Hematopoietic multipotent progenitor cell treated with erythropoietin and hydrocortisone succinate and interleukin-3 and kit ligand, for 4 days (in vitro differentiated cells): ENCODE measurements at regions not wholly inside any gene's neighbourhood (a gene's known extent, or its start where the extent isn't known, plus 50 kb on each side); places are given as distances from the start of the nearest gene placed in this dataset.

Experiments used
- DNase-seq: peaks from one replicate; pipeline ENCODE4 v3.0.0-alpha.2; 2015

DNA sequence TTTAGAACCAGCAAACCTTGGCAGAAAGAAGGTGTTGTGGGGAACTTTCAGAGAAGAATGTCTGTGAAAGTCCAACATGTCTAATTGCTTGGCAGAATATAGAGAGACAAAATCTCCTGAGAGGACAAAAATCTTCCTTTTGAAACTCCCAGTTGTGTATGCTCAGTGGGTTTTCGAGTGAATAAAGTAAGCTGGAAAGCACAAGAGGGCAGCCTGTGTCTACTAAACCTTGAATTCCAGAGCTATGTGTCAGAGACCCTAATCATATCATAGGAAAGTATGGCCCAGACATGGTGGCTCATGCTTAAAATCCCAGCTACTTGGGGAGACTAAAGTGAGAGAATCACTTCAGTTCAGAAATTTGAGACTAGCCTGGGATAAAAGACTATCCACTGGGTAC is 661.2 kb downstream of the SLC16A7 start:
- no peak for DNase-seq

DNA sequence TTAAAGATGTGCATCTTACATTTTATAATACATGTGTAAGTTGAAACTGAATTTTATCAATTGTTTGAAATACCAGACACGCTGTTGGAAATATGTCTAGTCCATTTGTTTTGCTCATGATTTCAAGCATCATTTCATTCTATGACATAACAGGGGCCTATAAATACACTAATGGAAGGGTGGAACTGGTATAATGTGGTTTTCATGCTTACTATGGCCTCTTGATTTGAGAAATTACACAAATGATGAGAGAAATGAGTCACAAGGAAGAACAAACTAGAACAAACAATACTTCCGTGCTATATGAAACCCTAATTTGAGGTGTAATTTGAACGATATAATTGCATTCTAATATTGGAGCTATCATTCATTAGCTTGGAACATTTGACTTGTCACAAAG is 663.4 kb downstream of the SLC16A7 start:
- DNase-seq: no peak

DNA sequence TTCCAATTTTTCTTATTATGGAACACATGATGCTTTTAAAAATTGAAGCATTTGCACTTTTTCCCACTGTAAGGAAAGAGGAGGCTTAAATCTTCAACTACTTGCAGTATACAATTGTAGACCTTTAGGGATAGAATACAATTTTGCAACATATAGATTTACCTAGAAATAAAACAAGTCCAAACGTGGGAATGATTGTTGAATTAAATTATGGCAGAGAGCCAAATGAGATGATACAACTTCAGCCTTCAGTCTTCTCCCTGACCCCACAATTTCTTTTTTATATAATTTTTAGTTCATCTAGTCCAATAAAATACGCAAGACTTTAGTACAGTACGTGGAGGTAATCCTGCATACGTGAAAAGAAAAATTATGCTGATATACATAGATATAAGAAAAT is 666.5 kb downstream of the SLC16A7 start:
- no peak for DNase-seq

DNA sequence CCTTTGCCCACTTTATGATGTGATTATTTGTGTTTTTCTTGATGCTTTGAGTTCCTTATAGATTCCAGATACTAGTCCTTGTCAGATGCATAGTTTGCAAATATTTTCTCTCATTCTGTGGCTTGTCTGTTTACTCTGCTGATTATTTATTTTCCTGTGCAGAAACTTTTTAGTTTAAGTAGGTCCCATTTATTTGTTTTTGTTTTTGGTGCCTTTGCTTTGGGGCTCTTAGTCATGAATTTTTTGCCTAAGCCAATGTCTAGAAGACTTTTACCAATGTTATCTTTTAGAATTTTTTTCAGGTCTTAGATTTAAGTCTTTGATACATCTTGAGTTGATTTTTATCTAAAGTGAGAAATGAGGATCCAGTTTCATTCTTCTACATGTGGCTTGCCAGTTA is 667.3 kb downstream of the SLC16A7 start:
- no peak for DNase-seq

DNA sequence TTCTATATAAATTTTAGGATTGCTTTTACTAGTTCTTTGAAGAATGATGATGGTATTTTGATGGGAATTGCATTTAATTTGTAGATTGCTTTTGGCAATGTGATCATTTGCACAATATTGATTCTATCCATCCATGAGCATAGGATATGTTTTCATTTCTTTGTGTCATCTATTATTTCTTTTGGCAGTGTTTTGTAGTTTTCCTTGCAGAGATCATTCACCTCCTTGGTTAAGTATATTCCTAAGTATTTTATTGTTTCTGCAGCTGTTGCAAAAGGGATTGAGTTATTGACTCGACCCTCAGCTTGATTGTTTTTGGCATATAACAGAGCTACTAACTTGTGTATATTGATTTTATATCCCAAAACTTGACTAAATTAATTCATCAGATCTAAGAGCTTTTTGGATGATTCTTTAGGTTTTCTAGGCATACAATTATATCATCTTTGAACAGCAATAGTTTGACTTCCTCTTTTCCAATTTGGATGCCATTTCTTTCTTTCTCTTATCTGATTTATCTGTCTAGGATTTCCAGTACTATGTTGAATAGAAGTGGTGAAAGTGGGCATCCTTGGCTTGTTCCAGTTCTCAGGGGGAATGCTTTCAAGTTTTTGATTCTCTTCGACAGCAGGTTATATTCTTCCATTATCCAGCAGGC is 668.1 kb downstream of the SLC16A7 start:
- no peak for DNase-seq

DNA sequence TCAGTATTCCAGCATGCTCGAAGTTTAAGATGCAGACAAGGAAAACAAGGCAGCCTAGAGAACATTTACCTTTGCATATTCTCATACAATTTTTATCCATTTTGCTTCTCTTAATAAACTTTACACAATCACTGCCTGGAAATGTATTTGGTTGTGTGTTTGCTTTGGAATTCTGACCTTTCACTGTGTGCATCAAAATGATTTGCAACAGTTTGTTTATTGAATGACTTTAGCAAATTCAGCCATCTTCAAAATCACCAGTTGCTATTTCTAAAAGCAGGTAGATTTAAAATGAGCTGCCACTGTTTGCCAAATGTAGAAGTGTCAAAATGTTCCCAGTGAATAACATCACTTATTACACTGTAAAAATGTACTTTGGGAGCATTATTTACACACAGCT is 669.9 kb downstream of the SLC16A7 start:
- DNase-seq: no peak

DNA sequence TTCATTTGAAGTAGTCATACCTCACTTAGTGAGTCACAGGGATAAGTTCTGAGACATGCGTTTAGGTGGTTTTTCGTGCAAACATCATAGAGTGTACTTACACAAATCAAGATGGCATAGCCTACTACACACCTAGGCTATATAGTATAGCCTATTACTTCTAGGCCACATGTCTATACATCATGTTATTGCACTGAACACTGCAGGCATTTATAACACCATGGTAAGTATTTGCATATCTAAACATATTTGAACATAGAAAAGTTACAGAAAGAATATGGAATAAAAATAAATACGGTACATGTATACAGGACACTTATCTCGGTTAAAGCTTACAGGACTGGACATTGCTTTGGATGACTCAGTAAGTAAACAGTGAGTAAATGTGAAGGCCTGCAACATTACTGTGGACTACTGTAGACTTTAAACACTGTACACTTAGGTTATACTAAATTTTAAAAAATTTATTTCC is 670.6 kb downstream of the SLC16A7 start:
- DNase-seq: no peak

DNA sequence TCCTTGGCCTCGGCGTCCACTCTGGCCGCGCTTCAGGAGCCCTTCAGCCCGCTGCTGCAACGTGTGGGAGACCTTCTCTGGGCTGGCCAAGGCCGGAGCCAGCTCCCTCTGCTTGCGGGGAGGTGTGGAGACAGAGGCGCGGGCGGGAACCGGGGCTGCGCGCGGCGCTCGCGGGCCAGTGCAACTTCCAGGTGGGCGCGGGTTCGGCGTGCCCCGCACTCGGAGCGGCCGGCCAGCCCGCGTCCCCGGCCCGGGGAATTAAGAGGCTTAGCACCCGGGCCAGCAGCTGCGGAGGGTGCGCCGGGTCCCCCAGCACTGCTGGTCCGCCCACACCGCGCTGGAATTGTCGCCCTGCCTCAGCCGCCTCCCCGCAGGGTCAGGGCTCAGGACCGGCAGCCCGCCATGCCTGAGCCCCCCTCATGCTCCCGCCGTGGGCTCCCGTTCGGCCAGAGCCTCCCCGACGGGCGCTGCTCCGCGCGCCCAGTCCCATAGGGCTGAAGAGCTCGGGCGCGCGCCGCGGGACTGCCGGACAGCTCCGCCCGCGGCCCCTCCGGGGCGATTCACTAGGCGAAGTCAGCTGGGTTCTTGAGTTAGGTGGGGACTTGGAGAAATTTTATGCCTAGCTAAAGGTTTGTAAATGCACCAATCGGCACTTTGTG is 673.9 kb downstream of the SLC16A7 start:
- DNase-seq: no peak

DNA sequence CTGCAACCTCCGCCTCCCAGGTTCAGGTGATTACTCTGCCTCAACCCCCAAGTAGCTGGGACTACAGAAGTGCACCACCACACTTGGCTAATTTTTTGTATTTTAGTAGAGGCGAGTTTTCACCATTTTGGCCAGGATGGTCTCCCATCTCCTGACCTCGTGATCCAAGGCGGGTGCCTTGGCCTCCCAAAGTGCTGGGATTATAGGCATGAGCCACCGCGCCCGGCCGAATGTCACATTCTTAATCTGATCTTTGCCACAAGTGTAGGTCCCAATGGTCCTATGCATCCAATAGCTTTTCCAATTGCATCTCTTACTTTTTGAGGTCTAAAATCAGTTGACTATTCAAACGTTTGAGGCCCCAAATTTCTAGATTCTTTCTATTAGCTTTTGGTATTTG is 676.0 kb downstream of the SLC16A7 start:
- DNase-seq: no peak

DNA sequence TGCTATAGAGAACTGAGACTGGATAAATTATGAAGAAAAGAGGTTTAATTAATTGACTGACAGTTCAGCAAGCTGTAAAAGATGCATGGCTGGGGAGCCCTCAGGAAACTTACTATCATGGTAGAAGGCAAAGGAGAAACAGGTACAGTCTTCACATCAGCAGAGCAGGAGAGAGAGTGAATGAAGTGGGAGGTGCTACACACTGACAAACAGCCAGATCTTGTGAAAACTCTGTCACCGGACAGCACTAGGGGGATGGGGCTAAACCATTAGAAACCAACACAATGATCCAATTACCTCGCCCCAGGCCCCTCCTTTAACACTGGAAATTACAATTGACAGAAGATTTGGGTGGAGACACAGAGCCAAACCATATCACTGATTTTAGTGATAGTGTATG is 682.4 kb downstream of the SLC16A7 start:
- no peak for DNase-seq

DNA sequence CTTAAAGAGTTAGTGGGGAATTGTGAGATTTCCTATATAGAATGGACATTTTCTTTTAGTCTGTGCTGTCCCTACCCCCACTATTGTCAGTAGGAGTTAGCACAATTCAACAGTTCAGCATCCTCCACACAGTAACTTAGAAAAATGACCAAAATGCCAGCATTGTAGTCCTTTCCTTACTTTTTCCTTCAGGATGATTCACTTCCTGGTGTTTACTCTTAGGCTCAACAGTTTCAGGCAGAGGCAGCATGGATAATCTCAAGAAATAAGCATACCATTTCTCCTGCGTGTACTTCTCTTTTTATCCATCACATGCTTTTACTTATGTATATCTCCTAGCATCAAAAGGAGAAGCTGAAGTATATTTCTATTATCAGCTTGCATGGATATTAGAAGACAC is 683.4 kb downstream of the SLC16A7 start:
- no peak for DNase-seq

DNA sequence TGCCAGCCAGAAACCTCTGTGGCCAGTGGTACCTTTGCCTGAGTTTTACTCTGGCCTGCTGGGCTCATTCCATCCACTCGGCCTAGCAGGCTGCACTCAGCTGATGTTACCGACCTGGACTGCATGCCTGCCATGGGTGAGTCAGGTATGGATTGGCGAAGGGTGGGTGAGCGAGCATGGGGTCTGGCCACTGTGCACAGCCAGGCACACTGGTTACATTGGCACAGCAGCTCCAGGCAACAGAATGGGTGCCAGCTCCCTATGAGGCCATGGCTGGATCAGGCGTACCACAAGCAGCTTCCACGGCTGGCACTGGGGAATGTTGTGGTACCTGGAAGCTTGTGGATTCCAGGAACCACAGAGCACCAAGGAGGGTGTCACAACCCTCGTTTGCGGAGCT is 685.7 kb downstream of the SLC16A7 start:
- no peak for DNase-seq

DNA sequence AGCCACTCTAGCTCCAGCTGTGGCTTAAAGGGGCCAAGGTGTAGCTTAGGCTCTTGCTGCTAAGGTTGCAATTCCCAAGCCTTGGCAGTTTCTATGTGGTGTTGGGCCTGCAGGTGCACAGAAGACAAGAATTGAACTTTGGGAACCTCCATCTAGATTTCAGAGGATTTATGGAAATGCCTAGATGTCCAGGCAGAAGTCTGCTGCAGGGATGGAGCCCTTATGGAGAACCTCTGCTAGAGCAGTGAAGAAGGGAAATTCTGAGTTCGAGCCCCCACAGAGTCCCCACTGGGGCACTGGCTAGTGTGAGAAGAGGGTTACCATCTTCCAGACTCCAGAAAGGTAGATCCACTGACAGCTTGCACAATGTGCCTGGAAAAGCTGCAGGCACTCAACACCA is 694.7 kb downstream of the SLC16A7 start:
- DNase-seq: no peak

DNA sequence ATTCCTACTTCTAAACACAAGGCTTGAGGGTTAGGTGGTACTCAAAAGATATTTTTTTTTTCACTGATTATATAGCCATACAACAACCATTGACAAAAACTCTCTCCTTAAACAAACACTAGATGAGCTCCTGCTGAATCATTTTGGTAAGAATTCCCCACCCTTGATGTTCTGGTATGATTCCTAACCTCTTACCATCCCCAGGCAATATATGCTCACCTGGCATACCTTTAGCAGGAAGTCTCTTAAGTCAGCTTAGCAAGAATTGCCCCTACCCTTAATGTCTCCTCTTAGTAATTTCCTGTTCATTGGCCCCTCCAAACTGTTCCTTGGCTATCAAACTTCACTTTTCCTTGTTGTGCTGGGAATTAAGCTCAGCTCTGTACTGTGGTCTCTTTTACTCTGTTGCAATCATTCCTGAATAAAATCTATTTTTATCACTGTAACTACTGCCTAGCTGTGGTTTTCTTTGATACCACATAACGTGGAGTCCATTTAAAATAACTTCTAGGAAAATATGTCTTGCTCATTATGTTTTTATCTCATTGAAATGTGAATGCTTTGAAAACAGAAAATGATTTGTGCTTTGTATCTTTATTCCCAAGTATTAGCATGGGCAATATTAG is 712.6 kb downstream of the SLC16A7 start:
- DNase-seq: no peak

DNA sequence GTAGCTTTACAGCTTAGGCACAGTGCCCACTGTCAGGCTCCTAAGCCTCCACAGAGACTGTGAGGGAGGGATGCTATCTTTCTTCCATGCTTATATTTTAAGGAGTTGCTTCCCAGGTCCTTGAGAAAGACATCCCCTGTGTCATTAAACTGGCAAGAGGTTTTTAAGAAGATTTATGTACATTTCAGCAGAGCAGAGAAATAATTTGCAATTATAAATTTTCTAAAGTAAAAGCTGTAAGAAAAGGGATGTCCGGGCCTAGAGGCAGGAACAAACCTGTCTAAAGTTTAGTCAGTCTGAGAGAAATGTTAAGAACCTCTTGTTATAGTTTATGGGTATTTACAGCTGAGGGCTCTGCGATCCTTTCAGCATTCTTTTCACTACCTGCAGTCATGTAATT is 716.1 kb downstream of the SLC16A7 start:
- no peak for DNase-seq

DNA sequence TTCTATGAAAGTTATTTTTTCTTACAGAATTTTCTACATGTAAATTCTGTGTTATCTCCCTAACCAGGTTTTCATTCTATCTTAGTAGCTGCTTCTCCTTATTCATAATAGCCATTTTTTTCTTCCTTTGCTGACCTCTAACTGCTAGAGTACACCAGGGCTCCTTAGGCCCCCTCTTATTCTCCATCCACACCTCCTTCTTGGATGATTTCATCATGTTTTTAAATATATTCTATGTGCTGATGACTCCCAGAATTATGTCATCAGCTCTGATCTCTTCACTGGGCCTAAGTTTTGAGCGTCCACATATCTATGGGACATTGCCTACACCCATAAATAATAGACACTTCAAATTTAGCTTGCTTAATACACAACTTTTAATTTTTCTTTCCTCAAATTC is 721.5 kb downstream of the SLC16A7 start:
- no peak for DNase-seq

DNA sequence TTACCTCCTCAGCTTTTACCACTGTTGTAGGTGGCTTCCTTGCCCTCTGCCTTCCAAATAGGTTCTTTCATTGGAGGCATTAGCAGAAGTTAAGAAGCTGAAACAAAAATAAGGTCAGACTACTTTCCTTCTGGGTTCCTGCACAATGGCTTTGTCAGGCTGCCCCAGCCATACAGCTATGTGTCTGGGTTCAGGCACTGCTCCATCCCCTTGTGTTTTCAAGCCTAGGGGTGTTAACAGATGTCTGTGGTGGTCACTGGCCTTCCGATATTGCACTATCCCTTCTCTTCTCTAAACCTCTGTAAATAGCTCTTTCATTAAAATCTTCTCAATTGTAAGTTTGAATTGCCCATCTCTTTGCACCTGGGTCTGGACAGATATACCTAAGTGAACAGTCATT is 728.9 kb downstream of the SLC16A7 start:
- no peak for DNase-seq

DNA sequence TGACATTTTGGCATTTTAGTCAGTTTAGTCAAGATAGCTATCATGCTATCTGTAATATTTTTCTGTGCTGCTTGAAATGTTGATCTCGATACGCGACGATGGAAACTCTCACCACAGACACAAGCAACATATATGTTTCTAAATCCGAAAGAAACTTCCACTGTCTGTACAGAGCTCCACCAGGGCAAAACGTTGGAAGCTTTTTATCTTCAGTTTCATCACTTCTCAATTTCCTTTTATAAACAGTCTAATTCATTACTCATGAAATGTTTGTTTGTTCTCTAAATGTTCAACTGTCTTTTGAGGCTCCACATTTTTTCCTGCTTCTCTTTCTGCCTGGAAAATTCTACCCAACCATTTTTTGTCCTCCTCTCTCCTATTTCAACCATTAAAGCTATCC is 737.6 kb downstream of the SLC16A7 start:
- no peak for DNase-seq

DNA sequence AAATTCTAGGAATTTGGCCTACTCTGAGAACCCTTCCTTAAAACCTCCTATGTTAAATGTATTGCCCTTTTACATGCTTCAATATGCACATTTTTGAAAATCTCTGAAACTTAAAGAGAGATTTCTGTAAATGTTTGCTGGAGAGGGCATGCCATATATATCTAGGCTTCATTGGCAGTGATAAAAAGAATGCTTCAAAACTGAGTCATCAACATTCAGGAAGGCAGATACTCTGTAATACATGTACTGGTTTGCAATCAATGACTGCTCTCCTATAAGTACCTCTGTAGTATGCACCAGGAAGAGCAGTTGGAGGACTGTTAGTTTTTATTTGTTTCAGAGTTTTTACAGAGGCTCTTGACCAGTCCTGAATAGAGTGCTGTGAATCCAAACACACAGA is 739.9 kb downstream of the SLC16A7 start:
- no peak for DNase-seq

DNA sequence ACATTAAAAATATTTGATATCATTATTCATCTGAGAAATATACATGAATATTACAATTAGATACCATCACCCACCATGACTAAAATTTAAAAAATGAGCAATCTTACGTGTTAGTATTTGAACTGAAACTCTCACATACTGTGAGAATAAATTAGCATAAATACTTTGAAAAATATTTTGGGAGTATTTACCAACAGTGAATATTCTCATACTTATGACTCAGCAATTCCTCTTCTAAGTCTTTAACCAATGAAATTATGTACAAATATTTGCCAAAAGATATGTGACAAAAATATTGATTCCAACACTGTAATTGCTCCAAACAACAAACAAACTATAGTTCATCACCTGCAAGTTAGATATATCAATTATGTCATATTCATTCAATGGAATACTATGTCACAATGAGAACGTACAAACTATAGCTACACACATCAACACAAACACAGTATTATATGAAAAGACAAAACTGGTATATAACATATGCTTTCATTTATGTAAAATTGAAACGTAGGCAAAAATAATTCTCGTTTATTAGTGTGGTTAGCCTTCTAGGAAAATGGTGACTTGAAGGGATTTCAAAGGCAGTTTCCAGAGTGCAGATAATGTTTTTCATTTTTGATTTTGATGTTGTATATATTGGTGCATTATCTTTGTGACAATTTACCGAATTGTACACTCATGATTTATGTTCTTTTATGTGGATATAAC is 742.2 kb downstream of the SLC16A7 start:
- DNase-seq: no peak

DNA sequence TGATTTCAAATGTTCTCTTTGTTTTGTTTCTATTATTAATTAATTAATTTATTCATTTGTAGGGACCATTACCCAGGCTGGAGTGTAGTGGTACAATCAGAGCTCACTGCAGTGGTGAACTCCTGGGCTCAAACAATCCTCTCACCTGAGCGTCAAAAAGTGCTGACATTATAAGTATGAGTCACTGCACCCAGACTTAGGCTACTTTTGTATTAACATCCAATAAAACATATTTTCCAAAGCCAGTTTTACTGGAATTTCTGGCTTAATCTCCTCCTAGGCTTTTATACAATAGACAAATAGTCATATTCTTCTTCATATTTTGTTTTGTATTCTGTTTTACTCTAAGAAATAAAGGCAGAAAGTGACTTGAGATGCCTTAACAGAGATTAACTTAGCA is 749.6 kb downstream of the SLC16A7 start:
- no peak for DNase-seq

DNA sequence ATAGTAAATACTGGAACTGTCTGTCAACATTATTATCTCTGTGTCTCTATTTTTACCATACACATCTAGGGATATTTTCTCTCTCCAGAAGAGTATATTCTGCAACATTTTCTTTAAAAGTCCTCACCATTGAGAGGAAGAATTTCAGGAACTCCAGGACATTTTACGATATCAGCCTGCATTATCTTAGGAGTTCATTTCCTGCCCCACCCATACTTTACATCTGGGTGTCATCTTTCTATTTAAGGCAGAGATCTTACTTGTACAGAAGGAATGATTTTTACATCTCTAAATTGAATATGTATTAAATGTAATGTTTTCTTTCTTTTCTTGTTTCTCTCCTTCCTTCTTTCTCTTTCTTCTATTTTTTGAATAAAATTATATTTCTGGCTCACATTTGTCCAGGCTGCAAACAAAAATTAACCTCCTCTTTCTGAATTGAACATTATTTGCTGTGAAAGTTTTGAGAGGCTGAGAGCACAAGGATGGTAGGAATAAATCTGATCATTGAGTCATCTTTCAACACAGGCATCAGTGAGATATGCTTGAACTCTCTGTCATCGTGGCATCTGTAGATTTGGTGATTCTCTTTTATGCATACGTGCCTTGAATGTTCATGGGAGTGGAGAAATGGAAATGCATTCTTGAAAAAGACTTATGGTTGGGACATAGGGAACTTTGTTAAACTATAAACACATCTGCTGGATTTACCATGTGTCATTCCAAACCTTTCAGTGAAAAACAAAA is 753.6 kb downstream of the SLC16A7 start:
- no peak for DNase-seq

DNA sequence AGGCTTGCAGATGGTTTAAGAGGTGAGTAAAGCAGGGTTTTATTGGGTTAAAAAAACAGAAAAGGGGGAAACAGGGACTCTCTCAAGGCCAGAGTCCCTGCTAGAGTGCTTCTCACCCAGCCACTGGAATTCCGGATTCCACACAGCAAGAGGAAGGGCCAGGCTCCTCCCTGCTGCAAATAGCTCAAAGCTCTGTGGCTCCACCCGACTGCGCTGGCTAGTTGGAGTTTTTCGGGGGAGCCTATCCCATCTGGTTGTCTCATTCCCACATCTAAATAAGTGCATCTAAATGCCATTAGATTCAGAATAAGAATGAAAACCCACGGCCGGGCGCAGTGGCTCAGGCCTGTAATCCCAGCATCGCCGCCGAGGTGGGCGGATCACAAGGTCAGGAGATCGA is 791.5 kb downstream of the SLC16A7 start:
- DNase-seq: no peak
